Endothelial cell of umbilical vein (primary cell): ENCODE measurements at regions not wholly inside any gene's neighbourhood (a gene's known extent, or its start where the extent isn't known, plus 50 kb on each side); places are given as distances from the start of the nearest gene placed in this dataset.

Experiments used
- BruUV-seq: library from RNA; stranded (reverse); fragments of 400-500 nt; replicated peaks from 2 replicates; lab custom pipeline; 2021; lab: Mats Ljungman, UMichigan
- CTCF ChIA-PET: fragments of 300-600, 350-600 bp; sonication (Branson Sonifier 250); formaldehyde crosslinking; loops from one replicate; lab custom pipeline; 2021; ENCODE audit warnings: antibody characterized with exemption, inconsistent platforms; lab: Charles Lee
- POLR2A ChIA-PET: fragments of 300-600, 350-600 bp; sonication (Branson Sonifier 250); formaldehyde crosslinking; loops from one replicate; lab custom pipeline; 2021; ENCODE audit warnings: antibody characterized with exemption, inconsistent platforms; lab: Charles Lee
- DNase-seq: peaks from one replicate; pipeline ENCODE4 v3.0.0-alpha.2; 2011; ENCODE audit warnings: low read depth, low spot score
- FAIRE-seq: peaks from 2 replicates; lab custom pipeline; 2011; peaks lifted over from hg19 to GRCh38; lab: Jason Lieb, UNC
- H2AFZ ChIP-seq: 2 replicates; pipeline ENCODE4 v1.6.0; 2012; ENCODE audit warnings: low read depth, low read length, control low read depth, inconsistent platforms
- H3K27ac ChIP-seq: 2 replicates; pipeline ENCODE4 v1.5.1; 2011; ENCODE audit warnings: low read depth, mild to moderate bottlenecking, control low read depth, low read length, moderate library complexity; ENCODE audit not compliant: insufficient read depth
- H3K27me3 ChIP-seq, 2 experiments: 2 replicates each; pipeline versions ENCODE4 v1.6.0 to v1.6.1; 2011; ENCODE audit warnings: low read length in 2 of 2, mixed read lengths in 1 of 2; ENCODE audit not compliant: control insufficient read depth in 2 of 2, insufficient read depth in 2 of 2
- H3K36me3 ChIP-seq, 2 experiments: 2 replicates in 1 of 2; 3 replicates in 1 of 2; pipeline ENCODE4 v1.5.1; 2011; ENCODE audit warnings: low read length in 2 of 2, mild to moderate bottlenecking in 1 of 2, moderate library complexity in 1 of 2; ENCODE audit not compliant: control insufficient read depth in 2 of 2, insufficient read depth in 2 of 2; ENCODE audit errors: extremely low read depth in 1 of 2
- H3K4me1 ChIP-seq: 3 replicates; pipeline ENCODE4 v1.5.1; 2011; ENCODE audit warnings: mild to moderate bottlenecking, low read length; ENCODE audit not compliant: control insufficient read depth, insufficient read depth; ENCODE audit errors: extremely low read depth
- H3K4me2 ChIP-seq: 2 replicates; pipeline ENCODE4 v1.6.1; 2011; ENCODE audit warnings: low read length, control low read depth, mixed read lengths; ENCODE audit not compliant: insufficient read depth
- H3K4me3 ChIP-seq, 3 experiments: fragments of 200-600 bp in 1 of 3; sonication (generic), shearing (Covaris generic) in 1 of 3; replicated peaks in 1 of 3; 2 replicates each; pipeline ENCODE4 v1.5.1; 2011 to 2016; ENCODE audit warnings: control low read depth in 3 of 3, low read length in 3 of 3, mild to moderate bottlenecking in 2 of 3, inconsistent platforms in 1 of 3, low read depth in 1 of 3, moderate library complexity in 1 of 3; ENCODE audit not compliant: insufficient read depth in 1 of 3
- H3K79me2 ChIP-seq: 2 replicates; pipeline ENCODE4 v1.6.0; 2012; ENCODE audit warnings: low read length, inconsistent platforms; ENCODE audit not compliant: control insufficient read depth, insufficient read depth
- H3K9ac ChIP-seq: replicated peaks from 2 replicates; pipeline ENCODE3; 2011; ENCODE audit warnings: low read length, control low read depth; ENCODE audit not compliant: insufficient read depth; ENCODE audit errors: extremely low read depth
- H3K9me1 ChIP-seq: replicated peaks from 3 replicates; pipeline ENCODE4 v1.6.0; 2011; ENCODE audit warnings: mild to moderate bottlenecking, low read length; ENCODE audit not compliant: control insufficient read depth, insufficient read depth; ENCODE audit errors: extremely low read depth
- H3K9me3 ChIP-seq: replicated peaks from 2 replicates; pipeline ENCODE4 v1.5.1; 2012; ENCODE audit warnings: low read length, inconsistent platforms; ENCODE audit not compliant: control insufficient read depth, insufficient read depth
- H4K20me1 ChIP-seq: replicated peaks from 2 replicates; pipeline ENCODE3; 2011; ENCODE audit warnings: mild to moderate bottlenecking, low read length; ENCODE audit not compliant: control insufficient read depth, insufficient read depth; ENCODE audit errors: extremely low read depth
- CTCF ChIP-seq, 2 donors: IDR thresholded peaks; 1 replicate in 1 of 2; 2 replicates in 1 of 2; pipeline ENCODE4 v1.5.1; 2011; ENCODE audit warnings: low read length in 2 of 2, mild to moderate bottlenecking in 2 of 2, moderate library complexity in 2 of 2, control low read depth in 1 of 2, inconsistent platforms in 1 of 2, low read depth in 1 of 2; ENCODE audit not compliant: insufficient read depth in 1 of 2; ENCODE audit errors: extremely low read depth in 1 of 2
- EZH2 ChIP-seq: IDR thresholded peaks from 2 replicates; pipeline ENCODE4 v1.6.1; 2012; ENCODE audit warnings: borderline replicate concordance, low read depth, mild to moderate bottlenecking, moderate library complexity, low read length, inconsistent platforms; ENCODE audit not compliant: severe bottlenecking
- FOS ChIP-seq: IDR thresholded peaks from 2 replicates; pipeline ENCODE4 v1.6.1; 2011; ENCODE audit warnings: mild to moderate bottlenecking, low read length, moderate library complexity, borderline replicate concordance; ENCODE audit not compliant: insufficient read depth
- GATA2 ChIP-seq: IDR thresholded peaks from 2 replicates; pipeline ENCODE4 v1.7.0; 2011; ENCODE audit warnings: low read depth, mild to moderate bottlenecking, moderate library complexity, mixed read lengths, low read length; ENCODE audit not compliant: insufficient read length, insufficient read depth
- JUN ChIP-seq: IDR thresholded peaks from 2 replicates; pipeline ENCODE4 v1.6.1; 2011; ENCODE audit warnings: borderline replicate concordance, low read depth; ENCODE audit not compliant: insufficient read length, insufficient read depth
- MAX ChIP-seq: IDR thresholded peaks from 2 replicates; pipeline ENCODE4 v1.6.1; 2011; ENCODE audit not compliant: insufficient read depth, insufficient read length
- MYC ChIP-seq: IDR thresholded peaks from one replicate; pipeline ENCODE4 v1.6.1; 2011; ENCODE audit warnings: mild to moderate bottlenecking, low read depth, low read length
- POLR2A ChIP-seq: IDR thresholded peaks from 2 replicates; pipeline ENCODE4 v1.6.1; 2012; ENCODE audit warnings: low read depth, mild to moderate bottlenecking, control low read depth, low read length
- POLR2AphosphoS5 ChIP-seq: IDR thresholded peaks from 2 replicates; pipeline ENCODE4 v1.6.1; 2012; ENCODE audit warnings: low read depth, mild to moderate bottlenecking, control low read depth, low read length, moderate library complexity; ENCODE audit not compliant: insufficient read depth
- dilution Hi-C: fragments of 300-500 bp; cut with MboI; formaldehyde crosslinking; loops from one replicate; pipeline ENCODE4 v1.15.0; 2019; ENCODE audit warnings: low sequenced_read_pairs; ENCODE audit not compliant: extremely low pct_ligation_motif_present
- intact Hi-C: fragments of 100-400 bp; cut with micrococcal nuclease; formaldehyde crosslinking; loops from one replicate; pipeline ENCODE4 v1.10.0; 2022

GRCh38 chr13:69461397-69461796 lies 646.2 kb upstream of the ATXN8OS start:
- no peak for TF ChIP-seq GATA2
- TF ChIP-seq POLR2AphosphoS5: no peak
- TF ChIP-seq POLR2A: no peak
- no peak for TF ChIP-seq CTCF (IDR thresholded peaks at IDR 0.05; ENCODE audit: extremely low read depth in 1 of 2, insufficient read depth in 1 of 2, low read depth in 1 of 2, low read length in 2 of 2)
- TF ChIP-seq MYC: no peak
- no peak for TF ChIP-seq JUN
- TF ChIP-seq EZH2: no peak
- no peak for TF ChIP-seq FOS
- TF ChIP-seq MAX: no peak
- Histone ChIP-seq H3K27ac (no peak overlapping the region), H3K79me2 (no peaks in the 10 kb centered on the region), H3K4me3 (no peak overlapping the region), H3K36me3 (no peaks in the 10 kb centered on the region), H3K9me3 (peaks cover 2% of the 10 kb centered on the region), H3K9ac (no peak overlapping the region), H3K4me1 (no peaks in the 10 kb centered on the region), H2AFZ (no peak overlapping the region), H4K20me1 (no peaks in the 10 kb centered on the region), H3K4me2 (no peak overlapping the region), H3K27me3 (no peaks in the 10 kb centered on the region), H3K9me1 (no peaks in the 10 kb centered on the region)
- intact Hi-C loops: no loop called here
- DNase-seq: no peak
- CTCF ChIA-PET: no interaction called here
- no peak for FAIRE-seq
- POLR2A ChIA-PET: no interaction called here
- no TSS peak for BruUV-seq
- dilution Hi-C loops: no loop called here
